GM10248 (cell line): ENCODE measurements at regions not wholly inside any gene's neighbourhood (a gene's known extent, or its start where the extent isn't known, plus 50 kb on each side); places are given as distances from the start of the nearest gene placed in this dataset.

Experiments used
- CTCF ChIA-PET: fragments of 300-600 bp; sonication (Branson Sonifier 250); formaldehyde crosslinking; extraction: SDS; loops from one replicate; lab custom pipeline; 2021; ENCODE audit warnings: antibody characterized with exemption; lab: Yijun Ruan, JAX
- POLR2A ChIA-PET: fragments of 350-650 bp; sonication (Branson Sonifier 250); formaldehyde crosslinking; extraction: SDS; loops from one replicate; lab custom pipeline; 2020; ENCODE audit warnings: antibody characterized with exemption; lab: Yijun Ruan, JAX
- DNase-seq: peaks from one replicate; pipeline ENCODE4 v3.0.0; 2012; ENCODE audit errors: extremely low spot score
- CTCF ChIP-seq: IDR thresholded peaks from 2 replicates; pipeline ENCODE4 v1.5.1; 2012; ENCODE audit warnings: mild to moderate bottlenecking, low read depth; ENCODE audit errors: extremely low read depth, missing control alignments, control extremely low read depth

GRCh38 chr3:165897137-165897536 lies 59.9 kb upstream of the BCHE start:
- no peak for TF ChIP-seq CTCF
- CTCF ChIA-PET: no interaction called here
- POLR2A ChIA-PET: no interaction called here
- no peak for DNase-seq

- CTCF ChIA-PET: no interaction called here
- POLR2A ChIA-PET: no interaction called here
- peak; percentile 19 for TF ChIP-seq CTCF
- DNase-seq: no peak
These were observed 58.7 kb upstream of the BCHE start for GRCh38 chr3:165895919-165896318.

- DNase-seq: no peak
- ChIA-PET CTCF (no interaction called here), POLR2A (no interaction called here)
- no peak for TF ChIP-seq CTCF
These were observed 55.3 kb upstream of the BCHE start for GRCh38 chr3:165892565-165892964.
